ENCODE measurements at regions not wholly inside any gene's neighbourhood (a gene's known extent, or its start where the extent isn't known, plus 50 kb on each side); places are given as distances from the start of the nearest gene placed in this dataset.

DNA sequence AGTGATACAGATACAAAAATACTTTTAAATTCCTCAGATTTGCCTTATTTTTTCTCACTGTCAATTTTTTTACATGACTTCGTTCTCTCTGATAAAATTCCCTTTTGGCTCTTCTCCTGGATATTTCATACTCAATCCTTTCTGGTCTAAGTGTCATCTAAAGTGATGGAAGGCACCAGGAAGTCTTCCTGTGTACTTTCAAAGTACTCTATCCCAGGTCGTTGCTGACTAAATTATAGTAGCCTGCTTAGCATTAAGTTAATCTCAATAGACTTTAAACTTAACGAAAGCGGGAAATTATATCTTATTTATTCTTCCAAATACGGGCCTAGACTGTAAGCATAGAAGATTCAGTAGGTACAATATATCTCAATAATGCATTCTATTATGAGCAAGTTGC is 67.8 kb downstream of the CASP12 start:
- TF ChIP-seq POLR2A (IDR thresholded peaks at IDR 0.05; ENCODE audit: low read depth) (no peak), POLR2AphosphoS5 (IDR thresholded peaks at IDR 0.05) (no peak), EP300 (IDR thresholded peaks at IDR 0.05) (no peak)
- TF ChIP-seq, protein P1, sequence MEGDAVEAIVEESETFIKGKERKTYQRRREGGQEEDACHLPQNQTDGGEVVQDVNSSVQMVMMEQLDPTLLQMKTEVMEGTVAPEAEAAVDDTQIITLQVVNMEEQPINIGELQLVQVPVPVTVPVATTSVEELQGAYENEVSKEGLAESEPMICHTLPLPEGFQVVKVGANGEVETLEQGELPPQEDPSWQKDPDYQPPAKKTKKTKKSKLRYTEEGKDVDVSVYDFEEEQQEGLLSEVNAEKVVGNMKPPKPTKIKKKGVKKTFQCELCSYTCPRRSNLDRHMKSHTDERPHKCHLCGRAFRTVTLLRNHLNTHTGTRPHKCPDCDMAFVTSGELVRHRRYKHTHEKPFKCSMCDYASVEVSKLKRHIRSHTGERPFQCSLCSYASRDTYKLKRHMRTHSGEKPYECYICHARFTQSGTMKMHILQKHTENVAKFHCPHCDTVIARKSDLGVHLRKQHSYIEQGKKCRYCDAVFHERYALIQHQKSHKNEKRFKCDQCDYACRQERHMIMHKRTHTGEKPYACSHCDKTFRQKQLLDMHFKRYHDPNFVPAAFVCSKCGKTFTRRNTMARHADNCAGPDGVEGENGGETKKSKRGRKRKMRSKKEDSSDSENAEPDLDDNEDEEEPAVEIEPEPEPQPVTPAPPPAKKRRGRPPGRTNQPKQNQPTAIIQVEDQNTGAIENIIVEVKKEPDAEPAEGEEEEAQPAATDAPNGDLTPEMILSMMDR (IDR thresholded peaks at IDR 0.05): no peak
- 68% methylated on average over 5 of the region's 5 CpGs for WGBS
- no peak for DNase-seq (ENCODE audit: extremely low spot score)
- no peak overlapping the region for H3K27ac ChIP-seq (replicated peaks in 1 of 4)
- no peak overlapping the region for H3K4me3 ChIP-seq
- intact Hi-C loops (cut with DNase I): no loop called here
- H3K9me3 ChIP-seq: no peaks in the 10 kb centered on the region
- peaks cover 0 to 12% (median 5%) of the 10 kb centered on the region in 4 donors for H3K4me1 ChIP-seq
- no peaks in the 10 kb centered on the region for H3K36me3 ChIP-seq
- no peaks in the 10 kb centered on the region for H3K27me3 ChIP-seq

DNA sequence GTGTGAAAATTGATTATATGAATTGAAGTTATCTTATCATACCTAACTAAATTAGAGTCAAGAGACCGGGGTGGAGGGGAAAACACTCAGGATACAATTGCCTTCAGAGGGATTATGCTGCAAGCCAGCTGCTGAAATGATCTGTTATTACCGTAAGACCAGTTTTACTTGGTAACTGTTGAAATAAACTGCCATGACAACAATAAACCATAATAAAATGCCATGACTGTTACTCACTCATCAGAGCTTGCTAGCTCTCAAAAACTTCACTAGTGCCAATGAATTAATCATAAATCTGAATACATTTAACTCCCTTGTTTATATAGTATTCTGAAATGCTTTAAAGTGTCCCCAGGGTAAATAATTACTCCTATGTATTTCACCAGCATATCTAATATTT is 68.2 kb downstream of the CASP12 start:
- Histone ChIP-seq H3K9me3 (no peaks in the 10 kb centered on the region), H3K4me1 (peaks cover 0 to 12% (median 5%) of the 10 kb centered on the region in 4 donors), H3K27me3 (no peaks in the 10 kb centered on the region), H3K27ac (replicated peaks in 1 of 4) (no peak overlapping the region), H3K36me3 (no peaks in the 10 kb centered on the region), H3K4me3 (no peak overlapping the region)
- no peak for DNase-seq (ENCODE audit: extremely low spot score)
- intact Hi-C loops (cut with DNase I): no loop called here
- no peak for TF ChIP-seq POLR2A (IDR thresholded peaks at IDR 0.05; ENCODE audit: low read depth)
- no peak for TF ChIP-seq EP300 (IDR thresholded peaks at IDR 0.05)
- TF ChIP-seq, protein P1 (IDR thresholded peaks at IDR 0.05): no peak
- no peak for TF ChIP-seq POLR2AphosphoS5 (IDR thresholded peaks at IDR 0.05)
- 22% methylated on average over 2 of the region's 2 CpGs for WGBS

- no peak overlapping the region for H3K4me3 ChIP-seq
- no peaks in the 10 kb centered on the region for H3K36me3 ChIP-seq
- intact Hi-C loops (cut with DNase I): no loop called here
- no peaks in the 10 kb centered on the region for H3K27me3 ChIP-seq
- 97% methylated on average over 1 of the region's 1 CpG for WGBS
- peaks cover 0 to 12% (median 5%) of the 10 kb centered on the region in 4 donors for H3K4me1 ChIP-seq
- no peak for DNase-seq (ENCODE audit: extremely low spot score)
- H3K9me3 ChIP-seq: no peaks in the 10 kb centered on the region
- no peak overlapping the region for H3K27ac ChIP-seq (replicated peaks in 1 of 4)
- no peak for TF ChIP-seq POLR2AphosphoS5 (IDR thresholded peaks at IDR 0.05)
- TF ChIP-seq, protein P1 (IDR thresholded peaks at IDR 0.05): no peak
- TF ChIP-seq POLR2A (IDR thresholded peaks at IDR 0.05; ENCODE audit: low read depth): no peak
- TF ChIP-seq EP300 (IDR thresholded peaks at IDR 0.05): no peak
Measured at GRCh38 chr11:104826772-104827171, 71.5 kb downstream of the CASP12 start.

- Histone ChIP-seq H3K27me3 (no peaks in the 10 kb centered on the region), H3K36me3 (no peaks in the 10 kb centered on the region), H3K27ac (replicated peaks in 1 of 4) (no peak overlapping the region), H3K4me1 (peaks cover 0 to 6% (median 0%) of the 10 kb centered on the region in 4 donors), H3K9me3 (no peaks in the 10 kb centered on the region), H3K4me3 (no peak overlapping the region)
- TF ChIP-seq POLR2AphosphoS5 (IDR thresholded peaks at IDR 0.05) (no peak), EP300 (IDR thresholded peaks at IDR 0.05) (no peak), POLR2A (IDR thresholded peaks at IDR 0.05; ENCODE audit: low read depth) (no peak)
- TF ChIP-seq, protein P1 (IDR thresholded peaks at IDR 0.05): no peak
- no peak for DNase-seq (ENCODE audit: extremely low spot score)
- 96% methylated on average over 1 of the region's 1 CpG for WGBS
- intact Hi-C loops (cut with DNase I): no loop called here
Measured at GRCh38 chr11:104823657-104824056, 74.6 kb downstream of the CASP12 start.

- 92% methylated on average over 2 of the region's 2 CpGs for WGBS
- H3K4me1 ChIP-seq: peaks cover 0 to 10% (median 0%) of the 10 kb centered on the region in 4 donors
- intact Hi-C loops (cut with DNase I): no loop called here
- H3K9me3 ChIP-seq: no peaks in the 10 kb centered on the region
- no peak for DNase-seq (ENCODE audit: extremely low spot score)
- TF ChIP-seq EP300 (IDR thresholded peaks at IDR 0.05): no peak
- no peak for TF ChIP-seq POLR2A (IDR thresholded peaks at IDR 0.05; ENCODE audit: low read depth)
- TF ChIP-seq, protein P1 (IDR thresholded peaks at IDR 0.05): no peak
- TF ChIP-seq POLR2AphosphoS5 (IDR thresholded peaks at IDR 0.05): no peak
- no peaks in the 10 kb centered on the region for H3K36me3 ChIP-seq
- H3K4me3 ChIP-seq: no peak overlapping the region
- H3K27me3 ChIP-seq: no peaks in the 10 kb centered on the region
- no peak overlapping the region for H3K27ac ChIP-seq (replicated peaks in 1 of 4)
Measured at GRCh38 chr11:104820431-104820830, 77.8 kb downstream of the CASP12 start.

All from esophagus muscularis mucosa (tissue), 4 donors.